ENCODE measurements at regions not wholly inside any gene's neighbourhood (a gene's known extent, or its start where the extent isn't known, plus 50 kb on each side); places are given as distances from the start of the nearest gene placed in this dataset.

DNA sequence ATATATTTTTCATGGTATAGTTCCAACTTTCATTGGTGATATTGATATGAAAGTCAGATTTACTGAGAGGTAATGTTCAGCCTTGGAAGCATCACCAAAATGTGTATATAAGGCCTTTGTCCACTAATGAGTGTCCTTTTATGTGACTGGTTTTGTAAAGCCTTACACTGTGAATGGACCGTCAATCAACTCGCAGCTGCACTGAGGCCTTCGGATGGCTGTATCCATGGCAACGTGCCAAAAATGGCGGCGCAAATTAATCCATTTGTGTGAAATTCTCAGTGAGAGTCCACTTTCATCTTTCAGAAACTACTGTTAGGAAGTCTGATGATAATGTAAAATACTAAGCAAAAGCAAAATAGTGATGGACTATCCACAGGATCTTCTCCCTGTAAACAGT, 131.7 kb downstream of the SPCS3 start:
- TF ChIP-seq OSR1 (CRISPR knock-in tag; IDR thresholded peaks at IDR 0.05) = no peak
- no peak for TF ChIP-seq PPARA (CRISPR knock-in tag; IDR thresholded peaks at IDR 0.05; ENCODE audit: borderline replicate concordance)
- no peak for TF ChIP-seq ARNTL (CRISPR knock-in tag; IDR thresholded peaks at IDR 0.05; ENCODE audit: borderline replicate concordance, low read depth)
- no peak for TF ChIP-seq TOX (CRISPR knock-in tag; IDR thresholded peaks at IDR 0.05; ENCODE audit: borderline replicate concordance)
- no peak for TF ChIP-seq BACH2 (CRISPR knock-in tag; IDR thresholded peaks at IDR 0.05; ENCODE audit: borderline replicate concordance)
- no peak for TF ChIP-seq ZFP3 (CRISPR knock-in tag; IDR thresholded peaks at IDR 0.05)
- no peak for TF ChIP-seq ZNF70 (CRISPR knock-in tag; IDR thresholded peaks at IDR 0.05)

Data from SK-N-SH treated with all-trans-retinoic acid at 6 μM for 48 hours (cell line).